Right lobe of liver (tissue), 6 donors: ENCODE measurements at regions not wholly inside any gene's neighbourhood (a gene's known extent, or its start where the extent isn't known, plus 50 kb on each side); places are given as distances from the start of the nearest gene placed in this dataset.
A peak's percentile ranks its signal among the peaks of the same experiment; 100 is the strongest.

Experiments used
- ATAC-seq, 4 donors: fragments of 200-7000 bp; cut with Tn5 transposase; one replicate each; pipeline ENCODE4 v1.9.1; 2020; ENCODE audit warnings: mild to moderate bottlenecking in 4 of 4, moderate library complexity in 4 of 4
- DNase-seq, 3 donors: peaks; one replicate each; pipeline ENCODE4 v3.0.0-alpha.2; 2020
- H3K27ac ChIP-seq, 3 donors: fragments of 200-600 bp; one replicate each; pipeline ENCODE4 v1.8.0; 2022
- H3K27me3 ChIP-seq, 2 donors: fragments of 200-600 bp; one replicate each; pipeline ENCODE4 v1.8.0; 2022
- H3K36me3 ChIP-seq, 4 donors: fragments of 200-600 bp; sonication (generic) in 1 of 4; one replicate each; pipeline versions ENCODE4 v1.5.1 to v1.8.0; 2017 to 2022; ENCODE audit warnings: control low read depth in 1 of 4
- H3K4me1 ChIP-seq, 4 donors: fragments of 200-600 bp; sonication (generic) in 1 of 4; one replicate each; pipeline versions ENCODE4 v1.5.1 to v1.8.0; 2017 to 2022; ENCODE audit warnings: control low read depth in 1 of 4
- H3K4me3 ChIP-seq, 3 donors: fragments of 200-600 bp; one replicate each; pipeline ENCODE4 v1.8.0; 2022
- H3K9me3 ChIP-seq, 4 donors: fragments of 200-600 bp; sonication (generic) in 1 of 4; one replicate each; pipeline versions ENCODE4 v1.5.1 to v1.8.0; 2017 to 2022; ENCODE audit warnings: control low read depth in 1 of 4
- POLR2A ChIP-seq: fragments of 450-650 bp; IDR thresholded peaks from one replicate; pipeline ENCODE4 v1.6.1; 2017; ENCODE audit warnings: antibody characterized with exemption, mild to moderate bottlenecking
- WGBS: methylation state at CpG from one replicate; pipeline ENCODE4 v1.1.6; 2018; ENCODE audit warnings: low coverage, low lambda C conversion rate; ENCODE audit not compliant: insufficient coverage; ENCODE audit errors: missing lambda C conversion rate; 5-methylcytosine and 5-hydroxymethylcytosine counted together
- intact Hi-C, 2 donors: fragments of 100-400 bp; cut with DNase I; formaldehyde crosslinking; loops; one replicate each; pipeline versions ENCODE4 v1.11.2 to v1.14.1; 2022
- TF ChIP-seq, protein P1 (sequence below), 4 donors: fragments of 200-600 bp in 3 of 4; fragments of 450-650 bp in 1 of 4; IDR thresholded peaks; one replicate each; pipeline versions ENCODE4 v1.5.1 to v1.8.0; 2016 to 2022; ENCODE audit warnings: antibody characterized with exemption in 4 of 4, mild to moderate bottlenecking in 2 of 4
- donor health status: DM: no; HTN: yes; CAD: no.
- donor health status: DM: no; HTN: no; CAD: no.
- donor health status: DM: no; HTN: no; CAD: no.
- donor health status: DM: no; HTN: yes; CAD: no.
- donor health status: DM: no; HTN: yes; CAD: no.

DNA sequence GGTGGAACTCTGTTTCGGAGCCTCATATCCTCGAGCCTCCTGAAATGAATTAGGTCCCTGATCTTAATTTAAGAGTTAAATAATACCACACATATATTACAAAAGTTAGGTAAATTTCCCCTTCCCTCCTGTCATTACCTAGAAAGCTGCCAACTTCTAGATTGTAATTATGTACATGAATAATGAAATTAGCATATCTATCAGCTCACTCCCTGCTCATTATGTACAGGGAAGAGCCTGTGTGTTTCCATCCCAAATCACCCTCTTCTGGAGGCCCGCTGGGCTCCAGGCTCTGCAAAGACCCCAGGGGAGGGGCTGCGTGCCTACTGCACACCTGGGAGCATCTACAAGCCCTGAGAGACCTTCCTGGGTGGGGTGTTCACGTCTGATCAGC lies 384.1 kb downstream of the MN1 start:
- no peak for ATAC-seq
- Histone ChIP-seq H3K27ac (no peak overlapping the region), H3K27me3 (no peaks in the 10 kb centered on the region), H3K36me3 (no peaks in the 10 kb centered on the region), H3K4me1 (peaks cover 0 to 15% (median 7%) of the 10 kb centered on the region in 4 donors), H3K4me3 (no peak overlapping the region), H3K9me3 (no peaks in the 10 kb centered on the region)
- intact Hi-C loops = no loop called here
- 54% methylated on average over 5 of the region's 5 CpGs for WGBS
- no peak for DNase-seq
- no peak for TF ChIP-seq POLR2A

DNA sequence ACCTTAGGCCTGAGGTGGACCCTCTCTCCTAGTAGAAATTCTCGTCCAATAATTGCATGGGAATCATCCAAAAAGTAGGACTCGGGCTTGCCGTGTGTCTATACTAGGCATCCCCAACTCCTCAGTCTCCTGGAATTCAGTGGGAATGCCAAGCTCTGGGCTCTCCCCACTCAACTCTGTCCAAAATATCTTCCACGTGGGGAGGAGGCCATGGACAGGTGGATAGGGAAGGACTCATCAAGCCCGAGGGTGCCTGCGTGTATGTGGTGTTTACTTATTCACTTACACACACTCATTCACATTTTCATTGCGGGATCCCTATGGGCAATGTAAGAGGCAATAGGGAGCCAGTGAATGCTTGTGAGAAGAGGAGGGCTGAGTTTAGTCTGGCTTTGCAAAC lies 383.3 kb downstream of the MN1 start:
- no peaks in the 10 kb centered on the region for H3K9me3 ChIP-seq
- no peak overlapping the region for H3K27ac ChIP-seq
- DNase-seq (no peak), ATAC-seq (no peak)
- peaks cover 0 to 15% (median 7%) of the 10 kb centered on the region in 4 donors for H3K4me1 ChIP-seq
- TF ChIP-seq, protein P1, sequence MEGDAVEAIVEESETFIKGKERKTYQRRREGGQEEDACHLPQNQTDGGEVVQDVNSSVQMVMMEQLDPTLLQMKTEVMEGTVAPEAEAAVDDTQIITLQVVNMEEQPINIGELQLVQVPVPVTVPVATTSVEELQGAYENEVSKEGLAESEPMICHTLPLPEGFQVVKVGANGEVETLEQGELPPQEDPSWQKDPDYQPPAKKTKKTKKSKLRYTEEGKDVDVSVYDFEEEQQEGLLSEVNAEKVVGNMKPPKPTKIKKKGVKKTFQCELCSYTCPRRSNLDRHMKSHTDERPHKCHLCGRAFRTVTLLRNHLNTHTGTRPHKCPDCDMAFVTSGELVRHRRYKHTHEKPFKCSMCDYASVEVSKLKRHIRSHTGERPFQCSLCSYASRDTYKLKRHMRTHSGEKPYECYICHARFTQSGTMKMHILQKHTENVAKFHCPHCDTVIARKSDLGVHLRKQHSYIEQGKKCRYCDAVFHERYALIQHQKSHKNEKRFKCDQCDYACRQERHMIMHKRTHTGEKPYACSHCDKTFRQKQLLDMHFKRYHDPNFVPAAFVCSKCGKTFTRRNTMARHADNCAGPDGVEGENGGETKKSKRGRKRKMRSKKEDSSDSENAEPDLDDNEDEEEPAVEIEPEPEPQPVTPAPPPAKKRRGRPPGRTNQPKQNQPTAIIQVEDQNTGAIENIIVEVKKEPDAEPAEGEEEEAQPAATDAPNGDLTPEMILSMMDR (IDR thresholded peaks at IDR 0.05) = no peak
- no peak for TF ChIP-seq POLR2A
- H3K27me3 ChIP-seq = no peaks in the 10 kb centered on the region
- 65% methylated on average over 5 of the region's 7 CpGs for WGBS
- intact Hi-C loops = no loop called here
- no peaks in the 10 kb centered on the region for H3K36me3 ChIP-seq
- H3K4me3 ChIP-seq = no peak overlapping the region

GRCh38 chr22:27419473-27419872 lies 382.1 kb downstream of the MN1 start:
- Histone ChIP-seq H3K27ac (no peak overlapping the region), H3K4me3 (no peak overlapping the region), H3K4me1 (peaks cover 0 to 15% (median 7%) of the 10 kb centered on the region in 4 donors), H3K9me3 (no peaks in the 10 kb centered on the region), H3K27me3 (no peaks in the 10 kb centered on the region), H3K36me3 (no peaks in the 10 kb centered on the region)
- intact Hi-C loops = no loop called here
- no peak for DNase-seq
- 49% methylated on average over 7 of the region's 7 CpGs for WGBS
- ATAC-seq = peak in 3 of 4 donors; percentile 35 to 68 (median 45)
- no peak for TF ChIP-seq POLR2A
- TF ChIP-seq, protein P1 (IDR thresholded peaks at IDR 0.05) = no peak

- Histone ChIP-seq H3K9me3 (no peaks in the 10 kb centered on the region), H3K4me3 (no peak overlapping the region), H3K27ac (no peak overlapping the region), H3K4me1 (peaks cover 0 to 15% (median 7%) of the 10 kb centered on the region in 4 donors), H3K36me3 (no peaks in the 10 kb centered on the region), H3K27me3 (no peaks in the 10 kb centered on the region)
- TF ChIP-seq POLR2A = no peak
- TF ChIP-seq, protein P1 (IDR thresholded peaks at IDR 0.05) = no peak
- DNase-seq (no peak), ATAC-seq (peak in 2 of 4 donors; percentile 8 to 15)
- 55% methylated on average over 6 of the region's 6 CpGs for WGBS
- intact Hi-C loops = no loop called here
These were observed 381.2 kb downstream of the MN1 start for GRCh38 chr22:27420195-27420816.

- intact Hi-C loops = no loop called here
- H3K27me3 ChIP-seq = no peaks in the 10 kb centered on the region
- H3K9me3 ChIP-seq = no peaks in the 10 kb centered on the region
- 28% methylated on average over 20 of the region's 27 CpGs for WGBS
- H3K27ac ChIP-seq = no peak overlapping the region
- TF ChIP-seq, protein P1 (IDR thresholded peaks at IDR 0.05) = no peak
- TF ChIP-seq POLR2A = no peak
- H3K4me3 ChIP-seq = no peak overlapping the region
- ATAC-seq = peak; percentile 80 to 94 (median 85)
- DNase-seq = peak; percentile 65 to 78 (median 77)
- no peaks in the 10 kb centered on the region for H3K36me3 ChIP-seq
- H3K4me1 ChIP-seq = peaks cover 0 to 15% (median 7%) of the 10 kb centered on the region in 4 donors
These were observed 380.7 kb downstream of the MN1 start for GRCh38 chr22:27420817-27421361.
